ENCODE measurements at regions not wholly inside any gene's neighbourhood (a gene's known extent, or its start where the extent isn't known, plus 50 kb on each side); places are given as distances from the start of the nearest gene placed in this dataset.

DNA sequence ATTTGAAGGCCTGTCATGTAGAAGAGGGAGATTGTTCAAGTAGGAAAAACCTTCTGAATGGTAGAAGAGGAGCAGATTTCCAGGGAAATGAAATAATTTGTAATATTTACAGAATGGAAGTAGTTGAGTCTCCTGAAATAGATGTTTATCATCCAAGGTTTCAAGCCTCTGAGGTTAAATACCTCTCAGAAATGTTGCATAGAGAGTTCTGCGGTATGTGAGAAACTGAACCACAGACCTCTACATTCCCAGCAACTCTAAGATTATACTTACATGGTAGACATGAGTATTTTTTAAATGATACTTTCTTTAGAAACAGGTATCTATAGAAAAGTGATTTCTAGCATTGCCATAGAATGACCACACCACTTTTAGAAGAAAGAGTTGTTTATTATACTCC is 379.8 kb upstream of the FANCL start:
- H3K9ac ChIP-seq (ENCODE audit: low read length): no peak overlapping the region
- H3K27me3 ChIP-seq (ENCODE audit: control insufficient read depth in 1 of 2, insufficient read depth in 2 of 2, low read length in 2 of 2): no peaks in the 10 kb centered on the region
- H3K27ac ChIP-seq (ENCODE audit: low read depth, low read length): no peak overlapping the region
- no peaks in the 10 kb centered on the region for H3K36me3 ChIP-seq (ENCODE audit: insufficient read depth, low read length)
- no peak overlapping the region for H3K4me3 ChIP-seq (ENCODE audit: low read depth in 1 of 2, low read length in 2 of 2)
- no peaks in the 10 kb centered on the region for H3K9me3 ChIP-seq (ENCODE audit: low read length)
- no peaks in the 10 kb centered on the region for H3K4me1 ChIP-seq (ENCODE audit: insufficient read depth, low read length)

DNA sequence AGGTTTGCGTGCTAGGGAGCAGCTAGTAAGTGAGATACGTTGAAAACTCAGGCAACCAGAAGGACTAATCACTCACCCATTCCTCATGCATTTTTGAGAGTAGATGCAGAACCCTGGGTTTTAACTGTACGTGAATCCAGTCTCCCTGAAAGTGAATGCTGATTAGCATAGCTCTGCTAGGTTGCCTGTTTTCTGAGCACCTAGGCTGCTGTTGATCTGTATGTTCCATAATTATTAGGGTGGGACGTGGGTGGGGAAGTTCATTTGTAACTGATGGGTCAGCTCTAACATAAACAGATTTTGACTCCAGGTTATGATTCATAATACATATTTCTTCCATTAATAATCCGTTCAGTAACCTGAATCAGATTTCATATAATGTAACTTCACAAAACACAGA is 379.0 kb upstream of the FANCL start:
- Histone ChIP-seq H3K9me3 (ENCODE audit: low read length) (no peaks in the 10 kb centered on the region), H3K27me3 (ENCODE audit: control insufficient read depth in 1 of 2, insufficient read depth in 2 of 2, low read length in 2 of 2) (no peaks in the 10 kb centered on the region), H3K36me3 (ENCODE audit: insufficient read depth, low read length) (no peaks in the 10 kb centered on the region), H3K9ac (ENCODE audit: low read length) (no peak overlapping the region), H3K4me1 (ENCODE audit: insufficient read depth, low read length) (no peaks in the 10 kb centered on the region), H3K4me3 (ENCODE audit: low read depth in 1 of 2, low read length in 2 of 2) (no peak overlapping the region), H3K27ac (ENCODE audit: low read depth, low read length) (no peak overlapping the region)

DNA sequence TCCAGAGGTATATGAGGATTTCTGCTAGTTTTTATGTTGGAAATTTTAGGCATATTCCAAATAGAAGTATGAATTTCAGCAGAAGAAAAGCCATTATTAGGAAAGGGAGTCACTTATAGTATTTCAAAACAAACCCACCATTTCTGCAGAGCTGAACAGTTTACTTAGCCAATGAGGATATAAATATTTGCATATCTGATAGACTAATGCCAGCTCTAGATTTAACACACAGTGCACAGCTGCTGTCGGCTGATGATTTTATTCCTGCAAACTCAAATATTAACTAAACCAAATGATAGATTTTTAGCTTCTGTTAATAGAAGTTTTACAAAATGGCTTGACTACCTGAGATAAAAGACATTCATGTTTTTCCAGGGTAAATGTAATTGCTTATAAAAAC is 375.8 kb upstream of the FANCL start:
- Histone ChIP-seq H3K4me1 (ENCODE audit: insufficient read depth, low read length) (no peaks in the 10 kb centered on the region), H3K27ac (ENCODE audit: low read depth, low read length) (no peak overlapping the region), H3K4me3 (ENCODE audit: low read depth in 1 of 2, low read length in 2 of 2) (no peak overlapping the region), H3K9ac (ENCODE audit: low read length) (no peak overlapping the region), H3K36me3 (ENCODE audit: insufficient read depth, low read length) (no peaks in the 10 kb centered on the region), H3K9me3 (ENCODE audit: low read length) (no peaks in the 10 kb centered on the region), H3K27me3 (ENCODE audit: control insufficient read depth in 1 of 2, insufficient read depth in 2 of 2, low read length in 2 of 2) (no peaks in the 10 kb centered on the region)

DNA sequence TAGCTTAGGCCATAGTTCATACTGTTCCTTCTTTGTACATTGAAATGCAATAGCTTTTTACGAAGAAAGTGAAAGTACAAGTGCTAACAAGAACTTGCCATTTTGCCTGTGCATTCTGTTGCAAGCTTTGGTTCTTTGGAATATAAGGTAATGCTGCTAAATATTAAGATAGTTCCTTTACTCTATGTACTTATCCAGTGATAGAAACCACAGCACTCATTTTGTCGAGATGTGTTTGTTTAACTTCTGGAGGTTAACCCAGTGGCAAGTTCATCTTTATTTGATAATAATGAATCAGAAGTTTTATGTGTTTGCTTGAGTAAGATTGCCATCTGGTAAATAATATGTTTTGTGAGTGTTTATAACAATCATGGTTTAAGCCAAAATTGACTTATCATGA is 373.1 kb upstream of the FANCL start:
- Histone ChIP-seq H3K36me3 (ENCODE audit: insufficient read depth, low read length) (no peaks in the 10 kb centered on the region), H3K9me3 (ENCODE audit: low read length) (no peaks in the 10 kb centered on the region), H3K27me3 (ENCODE audit: control insufficient read depth in 1 of 2, insufficient read depth in 2 of 2, low read length in 2 of 2) (no peaks in the 10 kb centered on the region), H3K4me1 (ENCODE audit: insufficient read depth, low read length) (no peaks in the 10 kb centered on the region), H3K27ac (ENCODE audit: low read depth, low read length) (no peak overlapping the region), H3K9ac (ENCODE audit: low read length) (no peak overlapping the region), H3K4me3 (ENCODE audit: low read depth in 1 of 2, low read length in 2 of 2) (no peak overlapping the region)

DNA sequence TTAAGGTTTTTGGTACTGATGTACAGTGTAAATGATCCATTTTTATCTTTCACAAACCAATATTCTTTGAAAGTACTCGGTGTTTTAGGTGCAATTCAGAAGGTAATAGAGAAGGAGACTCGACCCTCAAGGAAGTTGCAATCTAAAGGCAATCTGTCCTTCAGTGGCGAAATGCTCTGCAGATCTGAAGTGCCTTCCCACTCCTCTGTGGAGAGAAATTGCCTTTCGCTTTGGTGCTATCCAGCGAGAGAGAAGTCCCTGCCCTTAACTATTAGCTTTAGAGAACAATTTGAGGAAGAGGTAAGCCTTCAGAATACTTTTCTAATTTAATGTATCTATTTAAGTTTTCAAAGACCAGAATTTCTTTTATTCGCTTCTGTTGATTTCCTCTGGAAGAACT is 371.8 kb upstream of the FANCL start:
- Histone ChIP-seq H3K4me3 (ENCODE audit: low read depth in 1 of 2, low read length in 2 of 2) (no peak overlapping the region), H3K4me1 (ENCODE audit: insufficient read depth, low read length) (no peaks in the 10 kb centered on the region), H3K27me3 (ENCODE audit: control insufficient read depth in 1 of 2, insufficient read depth in 2 of 2, low read length in 2 of 2) (no peaks in the 10 kb centered on the region), H3K9me3 (ENCODE audit: low read length) (no peaks in the 10 kb centered on the region), H3K36me3 (ENCODE audit: insufficient read depth, low read length) (no peaks in the 10 kb centered on the region), H3K27ac (ENCODE audit: low read depth, low read length) (no peak overlapping the region), H3K9ac (ENCODE audit: low read length) (no peak overlapping the region)

DNA sequence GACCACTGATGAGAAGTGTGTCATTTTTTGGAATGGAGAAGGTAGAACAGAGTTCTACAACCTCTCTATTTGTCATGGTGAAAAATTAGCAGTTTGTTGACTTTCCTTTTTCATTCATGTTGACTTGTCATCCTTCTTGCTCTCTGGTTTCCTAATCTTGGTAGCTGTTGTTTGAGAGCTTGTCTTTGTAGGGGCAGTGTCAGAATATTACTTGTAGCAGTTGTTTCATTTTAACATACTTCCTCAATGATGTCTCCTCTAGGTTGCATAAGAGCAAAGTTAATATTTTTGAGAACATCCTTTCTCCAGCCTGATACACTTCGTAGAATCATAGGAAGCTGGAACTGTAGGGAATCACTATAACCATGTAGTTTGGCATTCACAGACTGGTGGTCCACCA is 368.2 kb upstream of the FANCL start:
- H3K4me3 ChIP-seq (ENCODE audit: low read depth in 1 of 2, low read length in 2 of 2): no peak overlapping the region
- no peaks in the 10 kb centered on the region for H3K9me3 ChIP-seq (ENCODE audit: low read length)
- no peaks in the 10 kb centered on the region for H3K27me3 ChIP-seq (ENCODE audit: control insufficient read depth in 1 of 2, insufficient read depth in 2 of 2, low read length in 2 of 2)
- no peak overlapping the region for H3K9ac ChIP-seq (ENCODE audit: low read length)
- H3K36me3 ChIP-seq (ENCODE audit: insufficient read depth, low read length): no peaks in the 10 kb centered on the region
- no peaks in the 10 kb centered on the region for H3K4me1 ChIP-seq (ENCODE audit: insufficient read depth, low read length)
- no peak overlapping the region for H3K27ac ChIP-seq (ENCODE audit: low read depth, low read length)

DNA sequence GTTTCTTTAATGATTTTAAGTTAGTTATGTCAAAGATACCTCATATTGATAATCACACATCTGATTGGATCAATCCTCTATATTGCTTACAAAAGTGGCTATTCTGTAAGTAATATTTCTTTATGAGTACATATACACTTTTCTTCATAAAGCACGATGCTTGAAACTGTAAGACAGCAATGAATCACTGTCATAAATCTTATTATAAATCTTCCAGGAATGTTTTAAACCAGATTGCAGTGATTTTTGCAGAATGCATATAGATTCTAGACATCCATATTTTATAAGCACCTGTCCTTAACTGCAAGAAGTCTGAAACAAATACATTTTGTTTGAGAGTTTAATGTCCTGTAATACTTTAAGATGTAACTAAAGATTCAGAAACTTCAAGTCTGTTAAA is 367.0 kb upstream of the FANCL start:
- H3K4me1 ChIP-seq (ENCODE audit: insufficient read depth, low read length): no peaks in the 10 kb centered on the region
- no peaks in the 10 kb centered on the region for H3K9me3 ChIP-seq (ENCODE audit: low read length)
- no peak overlapping the region for H3K9ac ChIP-seq (ENCODE audit: low read length)
- H3K4me3 ChIP-seq (ENCODE audit: low read depth in 1 of 2, low read length in 2 of 2): no peak overlapping the region
- H3K36me3 ChIP-seq (ENCODE audit: insufficient read depth, low read length): no peaks in the 10 kb centered on the region
- no peak overlapping the region for H3K27ac ChIP-seq (ENCODE audit: low read depth, low read length)
- H3K27me3 ChIP-seq (ENCODE audit: control insufficient read depth in 1 of 2, insufficient read depth in 2 of 2, low read length in 2 of 2): no peaks in the 10 kb centered on the region

DNA sequence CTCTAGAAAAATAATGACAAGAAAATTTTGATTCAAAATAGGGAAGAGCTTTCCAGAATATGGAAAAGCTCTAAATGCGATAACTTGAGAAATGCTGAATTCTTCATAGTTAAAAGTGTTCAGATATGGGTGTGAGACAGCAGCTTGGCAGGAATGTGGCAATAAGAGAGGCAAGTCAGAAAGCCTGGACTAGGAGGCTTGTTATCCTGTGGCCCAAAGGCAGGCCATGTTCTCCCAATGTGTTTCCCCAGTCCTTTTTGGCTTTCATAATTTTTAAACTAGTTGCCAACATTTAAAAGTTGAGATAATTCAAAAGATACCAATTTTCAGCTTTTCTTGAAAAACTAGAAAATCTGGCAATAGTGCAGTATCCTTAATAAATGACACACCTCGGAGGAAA is 366.3 kb upstream of the FANCL start:
- Histone ChIP-seq H3K27ac (ENCODE audit: low read depth, low read length) (no peak overlapping the region), H3K9me3 (ENCODE audit: low read length) (no peaks in the 10 kb centered on the region), H3K36me3 (ENCODE audit: insufficient read depth, low read length) (no peaks in the 10 kb centered on the region), H3K27me3 (ENCODE audit: control insufficient read depth in 1 of 2, insufficient read depth in 2 of 2, low read length in 2 of 2) (no peaks in the 10 kb centered on the region), H3K9ac (ENCODE audit: low read length) (no peak overlapping the region), H3K4me3 (ENCODE audit: low read depth in 1 of 2, low read length in 2 of 2) (no peak overlapping the region), H3K4me1 (ENCODE audit: insufficient read depth, low read length) (no peaks in the 10 kb centered on the region)

DNA sequence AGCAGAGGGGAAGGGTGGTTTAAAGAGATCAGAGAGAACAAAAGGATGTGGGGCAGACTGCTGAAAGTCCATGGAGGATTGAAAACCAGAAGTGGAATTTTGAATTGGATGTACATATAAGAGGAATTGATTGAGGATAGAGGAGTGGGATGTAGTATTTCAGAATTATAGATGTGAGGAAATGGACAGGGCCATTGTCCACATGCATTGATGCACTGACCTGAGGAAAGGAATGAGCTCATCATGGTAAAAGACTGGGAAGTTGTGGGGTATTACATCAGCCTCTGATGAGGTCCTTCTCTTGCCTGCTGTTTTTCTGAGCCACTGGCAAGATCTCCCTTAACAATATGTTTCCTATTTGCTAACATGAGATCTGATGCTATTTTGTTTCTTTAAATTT is 365.7 kb upstream of the FANCL start:
- Histone ChIP-seq H3K9me3 (ENCODE audit: low read length) (no peaks in the 10 kb centered on the region), H3K4me3 (ENCODE audit: low read depth in 1 of 2, low read length in 2 of 2) (no peak overlapping the region), H3K27me3 (ENCODE audit: control insufficient read depth in 1 of 2, insufficient read depth in 2 of 2, low read length in 2 of 2) (no peaks in the 10 kb centered on the region), H3K27ac (ENCODE audit: low read depth, low read length) (no peak overlapping the region), H3K4me1 (ENCODE audit: insufficient read depth, low read length) (no peaks in the 10 kb centered on the region), H3K36me3 (ENCODE audit: insufficient read depth, low read length) (no peaks in the 10 kb centered on the region), H3K9ac (ENCODE audit: low read length) (no peak overlapping the region)

DNA sequence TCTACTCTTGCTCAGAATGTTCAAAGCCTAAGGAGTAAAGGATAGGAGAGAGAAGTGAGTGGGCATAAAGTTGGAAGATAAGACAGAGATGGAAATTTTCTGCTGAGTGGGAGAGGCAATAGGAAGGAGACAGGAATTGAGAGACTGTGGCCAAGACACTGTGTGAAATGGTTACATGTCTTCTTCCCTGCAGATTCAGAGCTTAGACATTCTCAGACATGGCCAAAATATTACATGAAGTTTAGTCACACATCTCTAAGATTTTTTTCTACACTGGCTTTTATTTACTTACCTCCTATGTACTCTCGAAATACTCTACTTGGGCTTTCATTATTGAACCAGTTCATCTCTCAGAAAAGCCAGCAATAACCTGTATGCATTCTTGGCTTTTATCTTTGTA is 363.0 kb upstream of the FANCL start:
- Histone ChIP-seq H3K4me1 (ENCODE audit: insufficient read depth, low read length) (no peaks in the 10 kb centered on the region), H3K9me3 (ENCODE audit: low read length) (no peaks in the 10 kb centered on the region), H3K27ac (ENCODE audit: low read depth, low read length) (no peak overlapping the region), H3K27me3 (ENCODE audit: control insufficient read depth in 1 of 2, insufficient read depth in 2 of 2, low read length in 2 of 2) (no peaks in the 10 kb centered on the region), H3K36me3 (ENCODE audit: insufficient read depth, low read length) (no peaks in the 10 kb centered on the region), H3K4me3 (ENCODE audit: low read depth in 1 of 2, low read length in 2 of 2) (no peak overlapping the region), H3K9ac (ENCODE audit: low read length) (no peak overlapping the region)

DNA sequence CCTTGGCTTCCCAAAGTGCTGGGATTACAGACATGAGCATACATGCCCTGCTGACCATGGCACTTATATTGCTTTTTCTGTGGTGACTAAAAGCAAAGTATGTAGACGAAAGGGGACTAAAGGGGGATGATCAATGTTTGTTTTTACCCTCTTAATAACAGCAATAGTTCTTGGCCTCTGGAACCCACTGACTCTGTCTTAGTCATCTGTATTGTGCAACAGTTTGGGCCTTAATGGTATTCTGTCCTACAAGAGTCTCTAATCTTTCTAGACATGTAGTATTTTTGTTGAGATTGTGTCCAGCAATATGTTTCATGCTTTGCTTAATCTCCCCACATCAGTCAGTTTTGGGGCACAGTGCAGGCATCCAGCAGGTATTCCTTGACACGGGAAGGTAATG is 359.9 kb upstream of the FANCL start:
- Histone ChIP-seq H3K9me3 (ENCODE audit: low read length) (no peaks in the 10 kb centered on the region), H3K27ac (ENCODE audit: low read depth, low read length) (no peak overlapping the region), H3K27me3 (ENCODE audit: control insufficient read depth in 1 of 2, insufficient read depth in 2 of 2, low read length in 2 of 2) (no peaks in the 10 kb centered on the region), H3K4me3 (ENCODE audit: low read depth in 1 of 2, low read length in 2 of 2) (no peak overlapping the region), H3K9ac (ENCODE audit: low read length) (no peak overlapping the region), H3K36me3 (ENCODE audit: insufficient read depth, low read length) (no peaks in the 10 kb centered on the region), H3K4me1 (ENCODE audit: insufficient read depth, low read length) (no peaks in the 10 kb centered on the region)

DNA sequence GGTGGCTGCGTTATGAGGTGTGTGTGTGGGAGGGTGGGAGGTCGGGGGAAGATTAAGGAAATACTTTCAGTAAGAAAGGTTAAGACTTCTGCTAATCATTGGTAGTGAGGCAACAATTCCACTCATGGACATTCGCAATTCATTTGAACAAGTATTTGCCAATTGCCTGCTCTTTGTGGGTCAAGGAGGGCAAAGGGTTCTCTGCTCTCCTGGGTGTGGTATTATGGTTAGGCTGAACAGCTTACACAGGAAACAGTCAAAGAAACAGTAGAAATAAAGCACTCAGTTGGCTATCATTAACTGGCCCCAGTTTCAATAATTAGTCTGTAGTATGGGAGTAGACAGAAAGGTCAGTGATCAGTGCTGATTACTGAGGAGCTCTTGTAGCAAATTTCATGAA is 357.0 kb upstream of the FANCL start:
- Histone ChIP-seq H3K9me3 (ENCODE audit: low read length) (no peaks in the 10 kb centered on the region), H3K36me3 (ENCODE audit: insufficient read depth, low read length) (no peaks in the 10 kb centered on the region), H3K9ac (ENCODE audit: low read length) (no peak overlapping the region), H3K27me3 (ENCODE audit: control insufficient read depth in 1 of 2, insufficient read depth in 2 of 2, low read length in 2 of 2) (no peaks in the 10 kb centered on the region), H3K27ac (ENCODE audit: low read depth, low read length) (no peak overlapping the region), H3K4me1 (ENCODE audit: insufficient read depth, low read length) (no peaks in the 10 kb centered on the region), H3K4me3 (ENCODE audit: low read depth in 1 of 2, low read length in 2 of 2) (no peak overlapping the region)

All from muscle layer of colon (tissue), 2 donors.